ENCODE measurements at regions not wholly inside any gene's neighbourhood (a gene's known extent, or its start where the extent isn't known, plus 50 kb on each side); places are given as distances from the start of the nearest gene placed in this dataset.

DNA sequence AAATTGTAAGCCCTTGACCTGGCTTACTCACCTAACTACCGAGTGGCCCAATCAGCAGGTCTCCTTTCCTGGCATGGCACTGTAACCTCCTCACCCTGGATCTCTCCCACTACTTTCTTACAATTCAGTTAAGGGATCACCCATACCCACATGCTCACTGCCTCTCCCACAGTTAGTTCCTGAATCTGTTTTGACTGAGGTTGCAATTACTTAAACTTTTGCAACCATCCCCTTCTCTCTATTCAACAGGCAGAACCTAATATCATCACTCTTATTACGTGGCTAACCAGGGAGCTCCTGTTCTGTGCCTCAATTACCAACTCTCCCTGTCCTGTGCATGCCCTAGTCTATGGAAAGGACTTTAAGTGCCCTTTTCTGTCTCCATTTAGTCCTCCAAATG lies 84.2 kb upstream of the IKZF1 start:
- H3K36me3 ChIP-seq = no peaks in the 10 kb centered on the region
- TF ChIP-seq POLR2A (IDR thresholded peaks at IDR 0.05) = no peak
- no peak for TF ChIP-seq EP300 (IDR thresholded peaks at IDR 0.05)
- TF ChIP-seq, protein P1, sequence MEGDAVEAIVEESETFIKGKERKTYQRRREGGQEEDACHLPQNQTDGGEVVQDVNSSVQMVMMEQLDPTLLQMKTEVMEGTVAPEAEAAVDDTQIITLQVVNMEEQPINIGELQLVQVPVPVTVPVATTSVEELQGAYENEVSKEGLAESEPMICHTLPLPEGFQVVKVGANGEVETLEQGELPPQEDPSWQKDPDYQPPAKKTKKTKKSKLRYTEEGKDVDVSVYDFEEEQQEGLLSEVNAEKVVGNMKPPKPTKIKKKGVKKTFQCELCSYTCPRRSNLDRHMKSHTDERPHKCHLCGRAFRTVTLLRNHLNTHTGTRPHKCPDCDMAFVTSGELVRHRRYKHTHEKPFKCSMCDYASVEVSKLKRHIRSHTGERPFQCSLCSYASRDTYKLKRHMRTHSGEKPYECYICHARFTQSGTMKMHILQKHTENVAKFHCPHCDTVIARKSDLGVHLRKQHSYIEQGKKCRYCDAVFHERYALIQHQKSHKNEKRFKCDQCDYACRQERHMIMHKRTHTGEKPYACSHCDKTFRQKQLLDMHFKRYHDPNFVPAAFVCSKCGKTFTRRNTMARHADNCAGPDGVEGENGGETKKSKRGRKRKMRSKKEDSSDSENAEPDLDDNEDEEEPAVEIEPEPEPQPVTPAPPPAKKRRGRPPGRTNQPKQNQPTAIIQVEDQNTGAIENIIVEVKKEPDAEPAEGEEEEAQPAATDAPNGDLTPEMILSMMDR (IDR thresholded peaks at IDR 0.05) = no peak
- no peak for TF ChIP-seq POLR2AphosphoS5 (IDR thresholded peaks at IDR 0.05)
- no peaks in the 10 kb centered on the region for H3K4me1 ChIP-seq
- H3K27ac ChIP-seq = no peak overlapping the region
- H3K27me3 ChIP-seq = no peaks in the 10 kb centered on the region
- peaks cover 0 to 25% (median 0%) of the 10 kb centered on the region in 3 donors for H3K9me3 ChIP-seq
- 58 to 64% methylated on average over 2 of the region's 2 CpGs for WGBS, 2 donors (ENCODE audit: low coverage in 1 of 2)
- peak; percentile 36 for ATAC-seq
- no peak overlapping the region for H3K4me3 ChIP-seq

- Histone ChIP-seq H3K4me1 (no peaks in the 10 kb centered on the region), H3K9me3 (peaks cover 0 to 17% (median 0%) of the 10 kb centered on the region in 3 donors), H3K27me3 (no peaks in the 10 kb centered on the region), H3K36me3 (no peaks in the 10 kb centered on the region), H3K27ac (no peak overlapping the region), H3K4me3 (no peak overlapping the region)
- 57 to 89% methylated on average over 3 to 4 of the region's 4 CpGs for WGBS, 2 donors (ENCODE audit: low coverage in 1 of 2)
- TF ChIP-seq POLR2A (IDR thresholded peaks at IDR 0.05) = no peak
- TF ChIP-seq, protein P1 (IDR thresholded peaks at IDR 0.05) = no peak
- no peak for TF ChIP-seq EP300 (IDR thresholded peaks at IDR 0.05)
- ATAC-seq = no peak
Measured at GRCh38 chr7:50217821-50218281, 86.7 kb upstream of the IKZF1 start.

DNA sequence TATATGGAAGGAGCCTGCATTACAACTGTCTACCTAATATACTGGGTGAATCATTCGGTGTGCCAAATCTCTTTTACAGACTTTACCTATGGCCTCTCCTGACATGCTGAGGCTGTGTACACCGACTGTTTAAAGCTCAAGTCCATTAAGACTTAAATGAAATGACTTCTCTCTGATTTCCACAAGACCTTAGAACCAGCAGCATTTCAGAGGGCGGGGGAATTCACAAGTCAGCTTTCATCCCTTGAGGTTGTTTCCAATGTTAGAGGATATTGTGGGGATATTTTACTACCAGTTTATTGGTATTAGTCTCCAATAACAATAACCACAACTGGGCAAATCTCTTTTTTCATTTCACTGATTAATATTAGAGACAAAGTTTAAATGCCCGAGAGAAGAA lies 87.1 kb upstream of the IKZF1 start:
- peaks cover 0 to 13% (median 0%) of the 10 kb centered on the region in 3 donors for H3K9me3 ChIP-seq
- TF ChIP-seq EP300 (IDR thresholded peaks at IDR 0.05) = no peak
- TF ChIP-seq, protein P1 (IDR thresholded peaks at IDR 0.05) = no peak
- WGBS, 2 donors (ENCODE audit: low coverage in 1 of 2) = 20 to 79% methylated on average over 1 to 4 of the region's 4 CpGs
- no peak for ATAC-seq
- no peaks in the 10 kb centered on the region for H3K27me3 ChIP-seq
- no peaks in the 10 kb centered on the region for H3K4me1 ChIP-seq
- H3K36me3 ChIP-seq = no peaks in the 10 kb centered on the region
- H3K27ac ChIP-seq = no peak overlapping the region
- no peak overlapping the region for H3K4me3 ChIP-seq

DNA sequence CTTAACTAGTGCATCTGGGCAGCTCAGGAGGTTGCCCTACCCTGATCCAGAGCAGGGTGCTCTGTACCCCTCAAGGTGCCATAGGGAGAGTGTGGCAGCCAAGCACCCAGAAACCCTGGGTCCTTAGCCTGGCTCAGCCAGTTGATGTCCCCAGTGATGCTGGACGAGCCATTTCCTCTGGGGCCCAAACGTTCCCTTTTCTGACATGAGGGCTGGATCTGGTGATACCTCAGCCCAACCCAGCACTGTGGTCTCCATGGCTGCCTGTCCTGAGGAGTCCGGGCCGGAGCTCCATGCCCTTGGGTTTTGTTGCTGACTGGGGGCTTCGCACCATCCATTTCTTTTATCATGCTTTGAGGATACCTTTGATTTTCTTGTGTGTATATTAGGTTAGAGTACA lies 87.9 kb upstream of the IKZF1 start:
- TF ChIP-seq POLR2A (IDR thresholded peaks at IDR 0.05) (no peak), EP300 (IDR thresholded peaks at IDR 0.05) (no peak), POLR2AphosphoS5 (IDR thresholded peaks at IDR 0.05) (no peak)
- TF ChIP-seq, protein P1 (IDR thresholded peaks at IDR 0.05) = no peak
- Histone ChIP-seq H3K9me3 (peaks cover 0 to 7% (median 0%) of the 10 kb centered on the region in 3 donors), H3K4me1 (no peaks in the 10 kb centered on the region), H3K27me3 (no peaks in the 10 kb centered on the region), H3K36me3 (no peaks in the 10 kb centered on the region), H3K4me3 (no peak overlapping the region), H3K27ac (no peak overlapping the region)
- WGBS, 2 donors (ENCODE audit: low coverage in 1 of 2) = 100% methylated on average over 1 of the region's 5 CpGs; no CpG with 5 or more reads in 1 of the 2 donors
- ATAC-seq = no peak

DNA sequence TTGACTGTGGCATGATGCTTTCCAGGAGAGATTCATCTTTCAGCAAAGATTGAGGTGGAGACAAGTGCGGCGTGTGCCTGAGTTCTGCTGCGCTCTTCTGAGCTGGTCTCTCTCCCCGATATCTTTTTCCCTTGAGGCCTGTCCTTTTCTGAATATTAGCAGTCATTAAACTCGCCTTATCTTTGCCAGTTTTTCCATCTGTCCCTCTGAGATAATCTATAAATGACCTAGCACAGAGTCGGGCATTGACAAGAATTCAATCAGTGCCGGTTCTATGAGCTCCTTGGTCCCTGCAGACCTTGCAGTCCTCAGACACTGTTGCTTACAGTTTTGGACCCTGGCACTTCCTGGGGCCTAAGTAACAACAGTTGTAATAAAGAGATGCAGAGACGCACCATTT lies 89.7 kb upstream of the IKZF1 start:
- Histone ChIP-seq H3K4me3 (no peak overlapping the region), H3K27me3 (no peaks in the 10 kb centered on the region), H3K36me3 (no peaks in the 10 kb centered on the region), H3K27ac (no peak overlapping the region), H3K4me1 (no peaks in the 10 kb centered on the region), H3K9me3 (no peaks in the 10 kb centered on the region)
- no peak for TF ChIP-seq POLR2A (IDR thresholded peaks at IDR 0.05)
- TF ChIP-seq, protein P1 (IDR thresholded peaks at IDR 0.05) = no peak
- WGBS, 2 donors (ENCODE audit: low coverage in 1 of 2) = 80 to 100% methylated on average over 1 to 8 of the region's 8 CpGs
- no peak for ATAC-seq
